C4-2B (cell line): ENCODE measurements at regions not wholly inside any gene's neighbourhood (a gene's known extent, or its start where the extent isn't known, plus 50 kb on each side); places are given as distances from the start of the nearest gene placed in this dataset.
"Not testable (repeated sequence)": the region's sequence is repeated elsewhere in the genome, so short reads cannot be mapped to it uniquely, and the experiment has no call there.

Source experiments
- H3K27ac ChIP-seq: fragments of 450-650 bp; 2 replicates; pipeline ENCODE4 v1.5.1; 2017
- CTCF ChIP-seq: fragments of 450-650 bp; conservative IDR thresholded peaks from 2 replicates; pipeline ENCODE4 v1.5.1; 2017; ENCODE audit warnings: mild to moderate bottlenecking
- ZFX ChIP-seq: fragments of 450-650 bp; IDR thresholded peaks from 2 replicates; pipeline ENCODE4 v1.6.1; 2017

- TF ChIP-seq ZFX (no peak), CTCF (no peak)
- H3K27ac ChIP-seq = no peak overlapping the region
Observed at GRCh38 chr2:17460371-17461086, 57.7 kb downstream of the RAD51AP2 start.

DNA sequence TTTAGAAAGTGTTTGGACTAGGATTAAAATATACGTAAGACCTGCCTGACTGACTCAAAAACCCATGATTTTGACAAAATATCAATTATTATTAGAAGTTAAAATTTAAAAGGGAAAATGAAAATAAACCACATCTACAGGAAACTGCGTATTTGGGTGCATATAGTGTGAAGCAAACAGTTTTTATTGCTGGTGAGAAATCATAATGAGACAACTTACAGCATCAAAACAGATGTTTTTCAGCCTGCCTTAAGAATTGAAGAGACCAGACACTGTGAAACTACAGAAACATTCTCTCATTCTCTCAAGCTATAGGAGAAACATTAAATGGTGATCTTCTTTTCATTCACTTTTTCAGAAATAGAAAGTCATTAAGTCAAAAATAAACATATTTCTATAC lies 62.9 kb downstream of the RAD51AP2 start:
- no peak overlapping the region for H3K27ac ChIP-seq
- TF ChIP-seq CTCF = no peak
- no peak for TF ChIP-seq ZFX

GRCh38 chr2:17446191-17446590 lies 72.0 kb downstream of the RAD51AP2 start:
- H3K27ac ChIP-seq = not testable (repeated sequence)

GRCh38 chr2:17445744-17446143 lies 72.5 kb downstream of the RAD51AP2 start:
- no peak for TF ChIP-seq ZFX
- no peak for TF ChIP-seq CTCF
- no peak overlapping the region for H3K27ac ChIP-seq

GRCh38 chr2:17442334-17442733 lies 75.9 kb downstream of the RAD51AP2 start:
- no peak overlapping the region for H3K27ac ChIP-seq
- TF ChIP-seq ZFX (no peak), CTCF (no peak)

GRCh38 chr2:17441790-17442189 lies 76.5 kb downstream of the RAD51AP2 start:
- H3K27ac ChIP-seq = no peak overlapping the region

DNA sequence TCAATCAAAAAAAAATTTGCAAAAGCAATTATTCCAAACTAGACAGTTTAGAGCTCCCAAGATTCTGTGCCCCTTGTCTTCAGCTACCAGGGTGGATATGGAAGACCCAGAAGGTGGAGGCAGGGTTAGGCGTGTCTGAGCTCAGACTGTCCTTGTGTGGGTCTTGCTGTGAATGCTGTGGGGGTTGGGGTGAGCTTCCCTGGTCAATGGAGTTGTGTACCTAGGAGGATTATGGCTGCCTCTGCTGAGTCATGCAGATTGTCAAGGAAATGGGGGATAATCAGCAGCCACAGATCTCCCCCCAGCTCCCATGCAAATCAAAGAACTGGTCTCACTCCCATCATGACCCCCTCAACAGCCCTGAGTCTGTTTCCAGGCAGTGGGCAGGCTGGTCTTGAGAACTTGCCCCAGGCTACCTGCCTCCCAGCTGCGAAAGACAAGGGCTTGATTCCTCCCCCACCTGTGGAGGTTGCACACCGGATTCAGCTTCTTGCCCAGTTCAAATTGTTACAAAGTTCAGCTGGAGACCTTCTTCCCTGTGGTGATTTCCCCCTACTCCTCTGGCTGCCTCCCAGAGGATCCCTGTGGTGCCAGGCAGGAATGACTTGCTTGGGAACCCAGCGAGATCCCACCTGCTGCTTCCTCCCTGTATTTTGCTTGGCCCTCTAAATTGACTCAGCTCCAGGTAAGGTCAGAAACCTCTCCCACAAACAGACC lies 77.0 kb downstream of the RAD51AP2 start:
- TF ChIP-seq ZFX (no peak), CTCF (no peak)
- no peak overlapping the region for H3K27ac ChIP-seq

More at GRCh38 chr2:17441790-17442189, 76.5 kb downstream of the RAD51AP2 start:
- TF ChIP-seq ZFX (no peak), CTCF (no peak)

DNA sequence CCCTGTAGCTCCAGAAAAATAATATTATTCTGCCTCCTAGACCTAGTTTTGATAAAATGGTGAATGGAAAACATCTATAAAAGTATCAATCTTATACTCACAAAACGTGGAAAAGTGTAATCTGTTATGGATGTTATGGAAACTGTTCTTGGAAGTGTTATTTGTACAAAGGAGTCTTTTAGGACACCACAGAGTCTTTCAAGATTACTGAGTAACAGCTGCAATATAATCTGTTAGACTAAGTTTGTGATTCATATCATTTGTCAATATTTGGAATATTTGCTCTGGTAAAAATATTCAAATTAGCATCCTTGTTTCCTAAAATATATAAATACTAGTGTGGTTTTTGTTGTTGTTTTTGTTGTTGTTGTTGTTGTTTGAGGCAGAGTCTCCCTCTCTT lies 87.9 kb downstream of the RAD51AP2 start:
- no peak overlapping the region for H3K27ac ChIP-seq
- TF ChIP-seq CTCF (no peak), ZFX (no peak)
